ENCODE measurements at regions not wholly inside any gene's neighbourhood (a gene's known extent, or its start where the extent isn't known, plus 50 kb on each side); places are given as distances from the start of the nearest gene placed in this dataset.

- TF ChIP-seq CTCF (conservative IDR thresholded peaks at IDR 0.05 in 1 of 2, IDR thresholded peaks at IDR 0.05 in 1 of 2; ENCODE audit: extremely low read depth in 1 of 2, insufficient read depth in 1 of 2, low read depth in 1 of 2, low read length in 2 of 2) = no peak
- no peak for TF ChIP-seq EZH2 (IDR thresholded peaks at IDR 0.05; ENCODE audit: borderline replicate concordance, low read length)
Measured at GRCh38 chr7:13016036-13016581, 328.7 kb downstream of the ARL4A start.
